HEK293 (cell line): ENCODE measurements at regions not wholly inside any gene's neighbourhood (a gene's known extent, or its start where the extent isn't known, plus 50 kb on each side); places are given as distances from the start of the nearest gene placed in this dataset.

Experiments used
- ELK4 ChIP-seq: IDR thresholded peaks from 2 replicates; pipeline ENCODE4 v1.6.1; 2011; ENCODE audit warnings: mild to moderate bottlenecking, low read depth, low read length, borderline replicate concordance
- GLI4 ChIP-seq: fragments of 450-650 bp; formaldehyde crosslinking; IDR thresholded peaks from 2 replicates; pipeline ENCODE4 v1.5.1; 2016; ENCODE audit warnings: missing biosample characterization, missing genetic modification characterization
- ZBTB6 ChIP-seq: fragments of 450-650 bp; formaldehyde crosslinking; IDR thresholded peaks from 2 replicates; pipeline ENCODE4 v1.5.1; 2017; ENCODE audit warnings: missing biosample characterization, missing genetic modification characterization
- ZFP37 ChIP-seq: fragments of 450-650 bp; formaldehyde crosslinking; IDR thresholded peaks from 2 replicates; pipeline ENCODE4 v1.5.1; 2016; ENCODE audit warnings: missing biosample characterization, missing genetic modification characterization
- ZNF121 ChIP-seq: fragments of 450-650 bp; formaldehyde crosslinking; IDR thresholded peaks from 2 replicates; pipeline ENCODE4 v1.5.1; 2016; ENCODE audit warnings: missing biosample characterization, missing genetic modification characterization
- ZNF138 ChIP-seq: fragments of 450-650 bp; formaldehyde crosslinking; IDR thresholded peaks from 2 replicates; pipeline ENCODE4 v1.5.1; 2016; ENCODE audit warnings: missing biosample characterization, missing genetic modification characterization, borderline replicate concordance
- ZNF501 ChIP-seq: fragments of 450-650 bp; formaldehyde crosslinking; IDR thresholded peaks from 2 replicates; pipeline ENCODE4 v1.5.1; 2016; ENCODE audit warnings: missing biosample characterization, missing genetic modification characterization
- ZNF510 ChIP-seq: fragments of 450-650 bp; formaldehyde crosslinking; IDR thresholded peaks from 2 replicates; pipeline ENCODE4 v1.5.1; 2018; ENCODE audit warnings: mild to moderate bottlenecking, missing genetic modification characterization, missing biosample characterization; ENCODE audit not compliant: insufficient replicate concordance
- ZNF670 ChIP-seq: fragments of 450-650 bp; formaldehyde crosslinking; IDR thresholded peaks from 2 replicates; pipeline ENCODE4 v1.5.1; 2016; ENCODE audit warnings: missing biosample characterization, missing genetic modification characterization, low read depth
- TF ChIP-seq, protein P1 (sequence below): fragments of 450-650 bp; formaldehyde crosslinking; optimal IDR thresholded peaks from 2 replicates; pipeline ENCODE3; 2016; ENCODE audit warnings: missing biosample characterization, mild to moderate bottlenecking, missing genetic modification characterization
- TF ChIP-seq, protein P2 (sequence below): fragments of 450-650 bp; formaldehyde crosslinking; IDR thresholded peaks from 2 replicates; pipeline ENCODE4 v1.5.1; 2016; ENCODE audit warnings: missing biosample characterization, missing genetic modification characterization
- TF ChIP-seq, protein P3 (sequence below): fragments of 450-650 bp; formaldehyde crosslinking; IDR thresholded peaks from 2 replicates; pipeline ENCODE4 v1.5.1; 2016; ENCODE audit warnings: missing biosample characterization, missing genetic modification characterization
- TF ChIP-seq, protein P4 (sequence below): fragments of 450-650 bp; formaldehyde crosslinking; IDR thresholded peaks from 2 replicates; pipeline ENCODE4 v1.5.1; 2016; ENCODE audit warnings: missing biosample characterization, missing genetic modification characterization

- TF ChIP-seq ZNF501, result no peak
- TF ChIP-seq, protein P1, sequence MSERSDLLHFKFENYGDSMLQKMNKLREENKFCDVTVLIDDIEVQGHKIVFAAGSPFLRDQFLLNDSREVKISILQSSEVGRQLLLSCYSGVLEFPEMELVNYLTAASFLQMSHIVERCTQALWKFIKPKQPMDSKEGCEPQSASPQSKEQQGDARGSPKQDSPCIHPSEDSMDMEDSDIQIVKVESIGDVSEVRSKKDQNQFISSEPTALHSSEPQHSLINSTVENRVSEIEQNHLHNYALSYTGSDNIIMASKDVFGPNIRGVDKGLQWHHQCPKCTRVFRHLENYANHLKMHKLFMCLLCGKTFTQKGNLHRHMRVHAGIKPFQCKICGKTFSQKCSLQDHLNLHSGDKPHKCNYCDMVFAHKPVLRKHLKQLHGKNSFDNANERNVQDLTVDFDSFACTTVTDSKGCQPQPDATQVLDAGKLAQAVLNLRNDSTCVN (tag by site-specific recombination), result no peak
- TF ChIP-seq, protein P2, sequence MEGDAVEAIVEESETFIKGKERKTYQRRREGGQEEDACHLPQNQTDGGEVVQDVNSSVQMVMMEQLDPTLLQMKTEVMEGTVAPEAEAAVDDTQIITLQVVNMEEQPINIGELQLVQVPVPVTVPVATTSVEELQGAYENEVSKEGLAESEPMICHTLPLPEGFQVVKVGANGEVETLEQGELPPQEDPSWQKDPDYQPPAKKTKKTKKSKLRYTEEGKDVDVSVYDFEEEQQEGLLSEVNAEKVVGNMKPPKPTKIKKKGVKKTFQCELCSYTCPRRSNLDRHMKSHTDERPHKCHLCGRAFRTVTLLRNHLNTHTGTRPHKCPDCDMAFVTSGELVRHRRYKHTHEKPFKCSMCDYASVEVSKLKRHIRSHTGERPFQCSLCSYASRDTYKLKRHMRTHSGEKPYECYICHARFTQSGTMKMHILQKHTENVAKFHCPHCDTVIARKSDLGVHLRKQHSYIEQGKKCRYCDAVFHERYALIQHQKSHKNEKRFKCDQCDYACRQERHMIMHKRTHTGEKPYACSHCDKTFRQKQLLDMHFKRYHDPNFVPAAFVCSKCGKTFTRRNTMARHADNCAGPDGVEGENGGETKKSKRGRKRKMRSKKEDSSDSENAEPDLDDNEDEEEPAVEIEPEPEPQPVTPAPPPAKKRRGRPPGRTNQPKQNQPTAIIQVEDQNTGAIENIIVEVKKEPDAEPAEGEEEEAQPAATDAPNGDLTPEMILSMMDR (tag by site-specific recombination), result no peak
- TF ChIP-seq GLI4, result no peak
- no peak for TF ChIP-seq ZFP37
- TF ChIP-seq ZBTB6 (tag by site-specific recombination), result no peak
- TF ChIP-seq, protein P3, sequence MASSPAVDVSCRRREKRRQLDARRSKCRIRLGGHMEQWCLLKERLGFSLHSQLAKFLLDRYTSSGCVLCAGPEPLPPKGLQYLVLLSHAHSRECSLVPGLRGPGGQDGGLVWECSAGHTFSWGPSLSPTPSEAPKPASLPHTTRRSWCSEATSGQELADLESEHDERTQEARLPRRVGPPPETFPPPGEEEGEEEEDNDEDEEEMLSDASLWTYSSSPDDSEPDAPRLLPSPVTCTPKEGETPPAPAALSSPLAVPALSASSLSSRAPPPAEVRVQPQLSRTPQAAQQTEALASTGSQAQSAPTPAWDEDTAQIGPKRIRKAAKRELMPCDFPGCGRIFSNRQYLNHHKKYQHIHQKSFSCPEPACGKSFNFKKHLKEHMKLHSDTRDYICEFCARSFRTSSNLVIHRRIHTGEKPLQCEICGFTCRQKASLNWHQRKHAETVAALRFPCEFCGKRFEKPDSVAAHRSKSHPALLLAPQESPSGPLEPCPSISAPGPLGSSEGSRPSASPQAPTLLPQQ, result no peak
- no peak for TF ChIP-seq ELK4
- no peak for TF ChIP-seq ZNF138 (tag by site-specific recombination)
- TF ChIP-seq ZNF510 (tag by site-specific recombination), result no peak
- no peak for TF ChIP-seq ZNF670 (tag by site-specific recombination)
- no peak for TF ChIP-seq ZNF121 (tag by site-specific recombination)
- TF ChIP-seq, protein P4, sequence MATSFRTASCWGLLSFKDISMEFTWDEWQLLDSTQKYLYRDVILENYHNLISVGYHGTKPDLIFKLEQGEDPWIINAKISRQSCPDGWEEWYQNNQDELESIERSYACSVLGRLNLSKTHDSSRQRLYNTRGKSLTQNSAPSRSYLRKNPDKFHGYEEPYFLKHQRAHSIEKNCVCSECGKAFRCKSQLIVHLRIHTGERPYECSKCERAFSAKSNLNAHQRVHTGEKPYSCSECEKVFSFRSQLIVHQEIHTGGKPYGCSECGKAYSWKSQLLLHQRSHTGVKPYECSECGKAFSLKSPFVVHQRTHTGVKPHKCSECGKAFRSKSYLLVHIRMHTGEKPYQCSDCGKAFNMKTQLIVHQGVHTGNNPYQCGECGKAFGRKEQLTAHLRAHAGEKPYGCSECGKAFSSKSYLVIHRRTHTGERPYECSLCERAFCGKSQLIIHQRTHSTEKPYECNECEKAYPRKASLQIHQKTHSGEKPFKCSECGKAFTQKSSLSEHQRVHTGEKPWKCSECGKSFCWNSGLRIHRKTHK (tag by site-specific recombination), result no peak
Observed at GRCh38 chrX:13483773-13484172, 85.6 kb upstream of the EGFL6 start.
